Stomach (tissue), 4 donors: ENCODE measurements at regions not wholly inside any gene's neighbourhood (a gene's known extent, or its start where the extent isn't known, plus 50 kb on each side); places are given as distances from the start of the nearest gene placed in this dataset.
"Not testable (repeated sequence)": the region's sequence is repeated elsewhere in the genome, so short reads cannot be mapped to it uniquely, and the experiment has no call there.

Experiments used
- POLR2AphosphoS5 ChIP-seq, 3 donors: sonication (generic); formaldehyde crosslinking; IDR thresholded peaks; one replicate each; pipeline ENCODE4 v1.6.1; 2016; ENCODE audit warnings: antibody characterized with exemption in 3 of 3
- TF ChIP-seq, protein P1 (sequence below), 7 experiments: fragments of 450-650 bp in 4 of 7; fragments of 200-600 bp in 3 of 7; sonication (generic) in 3 of 7; IDR thresholded peaks; one replicate each; pipeline ENCODE4 v1.5.1; 2016 to 2019; ENCODE audit warnings: antibody characterized with exemption in 7 of 7, control low read depth in 2 of 7, mild to moderate bottlenecking in 1 of 7

GRCh38 chr2:87507378-87508348 lies 240.2 kb upstream of the PLGLB2 start:
- TF ChIP-seq POLR2AphosphoS5 (IDR thresholded peaks at IDR 0.05): not testable (repeated sequence)
- TF ChIP-seq, protein P1, sequence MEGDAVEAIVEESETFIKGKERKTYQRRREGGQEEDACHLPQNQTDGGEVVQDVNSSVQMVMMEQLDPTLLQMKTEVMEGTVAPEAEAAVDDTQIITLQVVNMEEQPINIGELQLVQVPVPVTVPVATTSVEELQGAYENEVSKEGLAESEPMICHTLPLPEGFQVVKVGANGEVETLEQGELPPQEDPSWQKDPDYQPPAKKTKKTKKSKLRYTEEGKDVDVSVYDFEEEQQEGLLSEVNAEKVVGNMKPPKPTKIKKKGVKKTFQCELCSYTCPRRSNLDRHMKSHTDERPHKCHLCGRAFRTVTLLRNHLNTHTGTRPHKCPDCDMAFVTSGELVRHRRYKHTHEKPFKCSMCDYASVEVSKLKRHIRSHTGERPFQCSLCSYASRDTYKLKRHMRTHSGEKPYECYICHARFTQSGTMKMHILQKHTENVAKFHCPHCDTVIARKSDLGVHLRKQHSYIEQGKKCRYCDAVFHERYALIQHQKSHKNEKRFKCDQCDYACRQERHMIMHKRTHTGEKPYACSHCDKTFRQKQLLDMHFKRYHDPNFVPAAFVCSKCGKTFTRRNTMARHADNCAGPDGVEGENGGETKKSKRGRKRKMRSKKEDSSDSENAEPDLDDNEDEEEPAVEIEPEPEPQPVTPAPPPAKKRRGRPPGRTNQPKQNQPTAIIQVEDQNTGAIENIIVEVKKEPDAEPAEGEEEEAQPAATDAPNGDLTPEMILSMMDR (IDR thresholded peaks at IDR 0.05): not testable (repeated sequence)
